HG03571 (cell line): ENCODE measurements at regions not wholly inside any gene's neighbourhood (a gene's known extent, or its start where the extent isn't known, plus 50 kb on each side); places are given as distances from the start of the nearest gene placed in this dataset.

Experiments
- ATAC-seq: cut with Tn5 transposase; IDR thresholded peaks from one replicate; pipeline ENCODE4 v1.9.1; 2021; ENCODE audit not compliant: unreplicated experiment

- no peak for ATAC-seq
Observed at GRCh38 chr6:8513174-8513573, 77.8 kb upstream of the SLC35B3 start.

GRCh38 chr6:8507286-8507685, 71.9 kb upstream of the SLC35B3 start:
- no peak for ATAC-seq

GRCh38 chr6:8506126-8506525, 70.8 kb upstream of the SLC35B3 start:
- ATAC-seq, result no peak

GRCh38 chr6:8499540-8499939, 64.2 kb upstream of the SLC35B3 start:
- ATAC-seq, result no peak

DNA sequence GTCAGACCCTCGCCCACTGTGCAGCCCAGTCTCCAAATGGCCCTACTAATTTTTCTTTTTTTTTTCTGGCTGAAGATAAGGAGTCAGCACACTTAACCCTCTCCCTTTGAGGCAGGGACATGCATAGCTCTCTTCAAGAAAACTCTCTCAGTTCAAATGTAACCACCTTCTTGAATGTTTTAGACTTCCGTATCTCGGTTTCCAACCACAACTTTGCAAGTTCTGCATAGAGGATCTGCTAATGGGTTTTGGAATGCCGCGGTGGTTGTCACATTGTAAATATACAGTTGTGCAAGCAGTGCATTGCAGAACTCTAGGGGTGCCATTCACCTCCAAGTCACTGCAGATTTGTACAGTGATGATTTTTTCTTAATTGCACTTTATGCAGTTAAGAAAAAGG, 59.4 kb upstream of the SLC35B3 start:
- no peak for ATAC-seq

DNA sequence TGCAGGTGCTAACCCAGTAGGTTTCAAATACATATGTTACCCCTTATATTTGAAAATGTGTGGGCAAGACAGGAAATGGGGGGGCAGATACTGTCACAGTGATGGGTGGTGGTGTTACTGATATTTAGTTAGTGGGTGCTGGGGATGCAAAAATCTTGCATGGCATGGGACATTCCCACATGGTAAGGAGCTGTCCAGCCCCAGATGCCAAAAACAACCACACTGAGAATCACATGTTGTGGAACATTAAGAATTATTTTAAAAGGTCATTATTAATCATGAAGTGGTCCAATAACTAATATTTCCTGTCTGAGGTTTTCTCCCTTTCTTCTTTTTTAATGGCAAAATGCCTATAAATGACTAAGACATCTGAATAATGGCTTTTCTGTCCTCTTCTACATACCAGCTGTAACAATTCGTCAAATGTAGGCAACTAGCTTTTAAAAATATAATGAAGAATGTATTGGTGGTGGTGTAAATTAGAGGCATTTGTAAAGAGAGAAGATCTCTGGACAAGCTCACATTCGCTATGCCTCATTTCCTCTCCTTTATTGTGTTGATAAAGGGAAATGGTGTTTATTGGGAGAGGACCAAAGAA, 57.3 kb upstream of the SLC35B3 start:
- ATAC-seq, result no peak
